H9 (cell line): ENCODE measurements at regions not wholly inside any gene's neighbourhood (a gene's known extent, or its start where the extent isn't known, plus 50 kb on each side); places are given as distances from the start of the nearest gene placed in this dataset.

Experiments used
- DNase-seq: peaks from one replicate; pipeline ENCODE4 v3.0.0-alpha.2; 2017
- H2AFZ ChIP-seq: one replicate; pipeline ENCODE4 v1.6.1; 2013; ENCODE audit warnings: mild to moderate bottlenecking, low read length, control low read depth, moderate library complexity
- H2AK5ac ChIP-seq: 2 replicates; pipeline ENCODE4 v1.6.1; 2013; ENCODE audit warnings: low read length, control low read depth, mixed read lengths; ENCODE audit not compliant: insufficient read length
- H2BK120ac ChIP-seq: one replicate; pipeline ENCODE4 v1.6.1; 2013; ENCODE audit warnings: low read depth, mild to moderate bottlenecking, low read length, control low read depth, inconsistent platforms; ENCODE audit not compliant: poor library complexity, severe bottlenecking
- H2BK12ac ChIP-seq: 2 replicates; pipeline ENCODE4 v1.6.1; 2013; ENCODE audit warnings: low read length, control low read depth, mixed read lengths, low read depth; ENCODE audit not compliant: insufficient read length
- H2BK15ac ChIP-seq: 2 replicates; pipeline ENCODE4 v1.6.1; 2013; ENCODE audit warnings: low read depth, low read length, control low read depth
- H2BK20ac ChIP-seq: one replicate; pipeline ENCODE4 v1.6.1; 2013; ENCODE audit warnings: low read depth, mild to moderate bottlenecking, low read length, control low read depth, inconsistent platforms; ENCODE audit not compliant: poor library complexity, severe bottlenecking
- H2BK5ac ChIP-seq: 2 replicates; pipeline ENCODE4 v1.6.1; 2013; ENCODE audit warnings: low read length, control low read depth, mixed read lengths; ENCODE audit not compliant: insufficient read length
- H3K14ac ChIP-seq: 2 replicates; pipeline ENCODE4 v1.6.1; 2013; ENCODE audit warnings: low read length, control low read depth; ENCODE audit not compliant: insufficient read depth
- H3K18ac ChIP-seq: 2 replicates; pipeline ENCODE4 v1.6.1; 2013; ENCODE audit warnings: low read depth, mild to moderate bottlenecking, mixed read lengths, low read length, control low read depth; ENCODE audit not compliant: insufficient read length
- H3K23ac ChIP-seq: 2 replicates; pipeline ENCODE4 v1.6.1; 2013; ENCODE audit warnings: low read length, control low read depth, mixed read lengths, low read depth; ENCODE audit not compliant: insufficient read length
- H3K23me2 ChIP-seq: 2 replicates; pipeline ENCODE4 v1.6.1; 2013; ENCODE audit warnings: low read depth, mild to moderate bottlenecking, mixed read lengths, low read length, control low read depth; ENCODE audit not compliant: insufficient read length, poor library complexity, severe bottlenecking
- H3K27ac ChIP-seq: 2 replicates; pipeline ENCODE4 v1.5.1; 2013; ENCODE audit warnings: low read length, control low read depth, mixed read lengths, low read depth; ENCODE audit not compliant: insufficient read length
- H3K27me3 ChIP-seq: 2 replicates; pipeline ENCODE4 v1.6.1; 2013; ENCODE audit warnings: low read length, control low read depth, inconsistent platforms; ENCODE audit not compliant: insufficient read depth
- H3K4ac ChIP-seq: 2 replicates; pipeline ENCODE4 v1.6.1; 2013; ENCODE audit warnings: low read depth, mild to moderate bottlenecking, control low read depth, inconsistent platforms, low read length, moderate library complexity
- H3K4me1 ChIP-seq: 2 replicates; pipeline ENCODE4 v1.6.1; 2013; ENCODE audit warnings: low read length, control low read depth, inconsistent platforms; ENCODE audit not compliant: insufficient read depth
- H3K4me2 ChIP-seq: 2 replicates; pipeline ENCODE4 v1.6.1; 2013; ENCODE audit warnings: low read length, control low read depth, mixed read lengths; ENCODE audit not compliant: insufficient read length, insufficient read depth
- H3K56ac ChIP-seq: 2 replicates; pipeline ENCODE4 v1.6.1; 2013; ENCODE audit warnings: low read depth, mild to moderate bottlenecking, mixed read lengths, low read length, control low read depth; ENCODE audit not compliant: insufficient read length
- H3K79me1 ChIP-seq: 2 replicates; pipeline ENCODE4 v1.6.1; 2013; ENCODE audit warnings: low read depth, mild to moderate bottlenecking, moderate library complexity, low read length, control low read depth, inconsistent platforms; ENCODE audit not compliant: insufficient read depth, poor library complexity, severe bottlenecking
- H3K79me2 ChIP-seq: 2 replicates; pipeline ENCODE4 v1.6.1; 2013; ENCODE audit warnings: low read length, control low read depth, inconsistent platforms; ENCODE audit not compliant: insufficient read depth
- H3K9ac ChIP-seq: 2 replicates; pipeline ENCODE4 v1.6.1; 2013; ENCODE audit warnings: low read length, control low read depth, mixed read lengths; ENCODE audit not compliant: insufficient read length; ENCODE audit errors: extremely low read depth
- H3K9me3 ChIP-seq: one replicate; pipeline ENCODE4 v1.6.1; 2013; ENCODE audit warnings: low read depth, low read length, inconsistent platforms; ENCODE audit not compliant: control insufficient read depth
- H3T11ph ChIP-seq: one replicate; pipeline ENCODE4 v1.6.1; 2013; ENCODE audit warnings: mild to moderate bottlenecking, low read length, control low read depth, inconsistent platforms
- H4K20me1 ChIP-seq: one replicate; pipeline ENCODE4 v1.6.1; 2013; ENCODE audit not compliant: control insufficient read depth, insufficient read length, insufficient read depth
- H4K5ac ChIP-seq: 2 replicates; pipeline ENCODE4 v1.6.1; 2013; ENCODE audit warnings: low read depth, mild to moderate bottlenecking, mixed read lengths, low read length, control low read depth; ENCODE audit not compliant: insufficient read length
- H4K8ac ChIP-seq: replicated peaks from 2 replicates; pipeline ENCODE4 v1.6.1; 2013; ENCODE audit warnings: low read length, control low read depth, mixed read lengths, low read depth; ENCODE audit not compliant: insufficient read length
- H4K91ac ChIP-seq: 2 replicates; pipeline ENCODE4 v1.6.1; 2013; ENCODE audit warnings: low read depth, mild to moderate bottlenecking, moderate library complexity, mixed read lengths, low read length, control low read depth; ENCODE audit not compliant: insufficient read length
- H3K27ac Mint-ChIP-seq, 3 experiments: 2 replicates in 2 of 3; 3 replicates in 1 of 3; pipeline ENCODE4 v1.8.0; 2020 to 2021; ENCODE audit warnings: mixed read lengths in 3 of 3, mild to moderate bottlenecking in 1 of 3, moderate library complexity in 1 of 3
- H3K27me3 Mint-ChIP-seq: 2 replicates; pipeline ENCODE4 v1.8.0; 2021; ENCODE audit warnings: low read depth, mild to moderate bottlenecking, moderate library complexity, mixed read lengths
- H3K36me3 Mint-ChIP-seq, 3 experiments: 2 replicates in 2 of 3; 3 replicates in 1 of 3; pipeline ENCODE4 v1.8.0; 2020 to 2021; ENCODE audit warnings: low read depth in 3 of 3, mixed read lengths in 3 of 3; ENCODE audit not compliant: insufficient read depth in 1 of 3
- H3K4me1 Mint-ChIP-seq, 2 experiments: 2 replicates each; pipeline ENCODE4 v1.8.0; 2020; ENCODE audit warnings: mixed read lengths in 2 of 2
- H3K4me3 Mint-ChIP-seq, 2 experiments: 2 replicates in 1 of 2; 3 replicates in 1 of 2; pipeline ENCODE4 v1.8.0; 2020 to 2021; ENCODE audit warnings: mild to moderate bottlenecking in 2 of 2, mixed read lengths in 2 of 2, moderate library complexity in 1 of 2
- H3K9me3 Mint-ChIP-seq, 2 experiments: 2 replicates in 1 of 2; 3 replicates in 1 of 2; pipeline ENCODE4 v1.8.0; 2020; ENCODE audit warnings: mild to moderate bottlenecking in 2 of 2, mixed read lengths in 2 of 2, moderate library complexity in 1 of 2
- WGBS: extraction: QIAGEN DNeasy Blood & Tissue Kit; methylation state at CpG from one replicate; pipeline ENCODE4 v1.1.7; 2013; ENCODE audit warnings: missing lambda C conversion rate, low lambda C conversion rate, mixed read lengths; ENCODE audit not compliant: insufficient read length; ENCODE audit errors: extremely low coverage; 5-methylcytosine and 5-hydroxymethylcytosine counted together
- TF ChIP-seq, protein P1 (sequence below): fragments of 200-600 bp; sonication (generic); conservative IDR thresholded peaks from 3 replicates; pipeline ENCODE4 v1.8.0; 2021; ENCODE audit warnings: antibody characterized with exemption, mild to moderate bottlenecking

GRCh38 chr2:109718139-109718538 is 76.0 kb upstream of the RGPD5 start:
- WGBS, result no CpG with 5 or more reads among the region's 2 CpGs
- Histone ChIP-seq H4K20me1 (no peaks in the 10 kb centered on the region), H3K79me1 (no peaks in the 10 kb centered on the region), H3K9me3 (no peaks in the 10 kb centered on the region), H3K27me3 (no peaks in the 10 kb centered on the region), H3K23me2 (no peaks in the 10 kb centered on the region), H2BK120ac (no peak overlapping the region), H4K5ac (no peak overlapping the region), H2AK5ac (no peak overlapping the region), H3K56ac (no peak overlapping the region), H2BK12ac (no peak overlapping the region), H2BK20ac (no peak overlapping the region), H3K4ac (no peak overlapping the region), H3K4me1 (no peaks in the 10 kb centered on the region), H3K18ac (no peak overlapping the region), H2AFZ (no peak overlapping the region), H2BK15ac (no peak overlapping the region), H3K79me2 (no peaks in the 10 kb centered on the region), H2BK5ac (no peak overlapping the region), H3T11ph (no peak overlapping the region), H3K23ac (no peak overlapping the region), H3K14ac (no peak overlapping the region), H3K4me2 (no peak overlapping the region), H3K9ac (no peak overlapping the region), H4K91ac (no peak overlapping the region), H4K8ac (no peak overlapping the region), H3K27ac (no peak overlapping the region)
- no peak overlapping the region for H3K27ac Mint-ChIP-seq
- H3K27me3 Mint-ChIP-seq, result no peaks in the 10 kb centered on the region
- peaks cover 7 to 9% of the 10 kb centered on the region in 2 experiments for H3K4me1 Mint-ChIP-seq
- no peak overlapping the region for H3K4me3 Mint-ChIP-seq
- DNase-seq, result no peak
- TF ChIP-seq, protein P1, sequence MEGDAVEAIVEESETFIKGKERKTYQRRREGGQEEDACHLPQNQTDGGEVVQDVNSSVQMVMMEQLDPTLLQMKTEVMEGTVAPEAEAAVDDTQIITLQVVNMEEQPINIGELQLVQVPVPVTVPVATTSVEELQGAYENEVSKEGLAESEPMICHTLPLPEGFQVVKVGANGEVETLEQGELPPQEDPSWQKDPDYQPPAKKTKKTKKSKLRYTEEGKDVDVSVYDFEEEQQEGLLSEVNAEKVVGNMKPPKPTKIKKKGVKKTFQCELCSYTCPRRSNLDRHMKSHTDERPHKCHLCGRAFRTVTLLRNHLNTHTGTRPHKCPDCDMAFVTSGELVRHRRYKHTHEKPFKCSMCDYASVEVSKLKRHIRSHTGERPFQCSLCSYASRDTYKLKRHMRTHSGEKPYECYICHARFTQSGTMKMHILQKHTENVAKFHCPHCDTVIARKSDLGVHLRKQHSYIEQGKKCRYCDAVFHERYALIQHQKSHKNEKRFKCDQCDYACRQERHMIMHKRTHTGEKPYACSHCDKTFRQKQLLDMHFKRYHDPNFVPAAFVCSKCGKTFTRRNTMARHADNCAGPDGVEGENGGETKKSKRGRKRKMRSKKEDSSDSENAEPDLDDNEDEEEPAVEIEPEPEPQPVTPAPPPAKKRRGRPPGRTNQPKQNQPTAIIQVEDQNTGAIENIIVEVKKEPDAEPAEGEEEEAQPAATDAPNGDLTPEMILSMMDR, result no peak
- peaks cover 0 to 8% (median 0%) of the 10 kb centered on the region in 3 experiments; a peak in 3 of 7 replicates for H3K36me3 Mint-ChIP-seq
- peaks cover 7 to 8% of the 10 kb centered on the region in 2 experiments for H3K9me3 Mint-ChIP-seq
